HT-29 (cell line): ENCODE measurements at regions not wholly inside any gene's neighbourhood (a gene's known extent, or its start where the extent isn't known, plus 50 kb on each side); places are given as distances from the start of the nearest gene placed in this dataset.

ENCODE experiments used
- DNase-seq: peaks from one replicate; pipeline ENCODE4 v3.0.0-alpha.2; 2015; ENCODE audit warnings: low spot score

DNA sequence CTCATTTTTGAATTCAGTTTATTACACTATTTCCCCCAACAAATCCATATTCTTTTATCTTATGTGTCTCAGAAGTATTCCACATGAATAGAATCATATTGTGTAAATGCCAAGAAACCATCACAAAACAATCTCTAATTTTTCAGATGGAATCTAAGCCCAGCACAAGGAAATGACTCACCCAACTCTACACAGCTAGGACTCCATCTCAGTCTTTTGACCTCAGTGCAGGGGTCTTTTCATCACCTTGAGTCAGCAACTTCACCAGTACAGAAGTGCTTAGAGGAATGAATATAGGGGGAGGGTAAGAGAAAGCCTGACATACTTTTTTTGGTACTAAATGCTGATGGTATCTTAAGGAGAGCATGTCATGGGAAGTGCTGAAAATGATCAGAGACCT lies 169.3 kb upstream of the LRRN1 start:
- DNase-seq: no peak

DNA sequence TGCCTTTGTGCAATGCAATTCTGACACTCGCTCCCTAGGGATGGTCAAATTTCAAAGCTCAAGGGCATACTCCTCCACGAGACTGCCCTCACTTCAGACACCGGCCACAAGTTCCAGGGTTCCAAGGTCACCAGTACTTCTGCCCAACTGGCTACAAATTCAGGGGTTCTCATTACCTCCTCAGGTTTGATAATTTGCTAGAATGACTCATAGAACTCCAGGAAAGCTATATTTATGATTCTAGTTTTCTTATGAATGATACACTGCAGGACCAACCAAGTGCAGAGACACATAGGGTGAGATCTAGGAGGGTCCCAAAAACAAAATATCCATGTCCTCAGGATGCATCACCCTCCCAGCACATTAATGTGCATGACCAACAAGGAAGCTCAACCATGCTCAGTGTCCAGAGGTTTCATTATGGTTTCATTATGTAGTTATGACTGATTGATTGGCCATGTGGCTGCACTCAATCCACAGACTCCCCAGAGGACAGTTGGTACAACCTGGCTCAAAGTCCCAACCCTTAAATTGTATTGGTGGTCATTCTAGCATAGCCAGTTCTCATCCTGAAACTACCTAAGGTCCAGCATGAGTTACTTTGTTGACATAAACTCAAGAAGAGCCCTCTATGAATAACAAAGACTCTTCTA lies 170.4 kb upstream of the LRRN1 start:
- DNase-seq: no peak

DNA sequence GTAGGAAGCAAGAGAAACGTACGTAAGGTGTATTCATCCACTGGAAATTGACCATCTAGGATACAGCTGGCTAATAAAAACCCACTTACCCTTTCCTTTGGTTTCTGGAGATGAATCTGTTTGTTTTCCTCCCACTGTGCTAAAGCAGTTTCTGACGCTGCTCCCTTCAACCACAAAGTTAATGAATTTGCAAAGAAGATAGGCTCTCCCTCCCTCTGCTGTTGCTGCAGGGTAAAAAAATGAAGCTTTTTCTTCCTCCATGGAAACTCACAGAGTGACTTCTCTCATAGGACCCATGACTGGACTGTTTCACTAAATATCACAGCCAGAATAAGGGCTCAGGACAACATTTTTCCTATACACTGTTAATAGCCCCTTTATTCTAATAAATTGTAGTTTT lies 172.1 kb upstream of the LRRN1 start:
- no peak for DNase-seq

DNA sequence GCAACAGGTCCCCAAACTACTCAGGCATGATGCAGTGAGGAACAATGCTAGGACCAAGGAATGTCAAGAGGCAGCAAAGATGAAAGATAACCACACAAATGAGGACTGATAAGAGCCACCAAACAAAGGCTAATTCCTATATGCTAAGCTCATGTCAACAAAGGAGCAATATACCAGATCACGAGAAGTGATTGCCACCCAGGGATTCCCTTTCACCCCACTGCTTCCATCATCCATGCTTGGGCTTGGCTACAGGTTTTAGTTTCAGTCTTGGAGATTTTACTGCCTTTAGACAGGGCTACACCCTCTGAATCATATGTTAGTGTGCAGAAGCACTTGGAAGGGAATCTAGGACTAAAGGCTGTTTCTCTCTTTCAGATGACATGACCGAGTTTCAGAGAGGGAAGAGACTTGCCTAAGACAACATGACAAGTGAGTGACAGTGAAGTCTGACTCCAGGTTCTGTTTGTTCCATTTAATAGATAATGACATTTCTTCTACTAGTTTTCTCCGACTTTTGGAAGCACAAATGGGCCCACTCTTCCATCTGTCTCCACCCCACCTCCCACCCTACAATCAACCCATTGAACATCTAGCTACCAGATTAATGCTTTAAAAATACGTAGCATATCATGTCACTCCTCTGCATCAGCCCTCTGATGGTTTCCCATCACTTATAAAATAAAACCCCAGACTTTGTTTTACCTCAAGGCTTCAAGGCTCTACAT lies 173.5 kb upstream of the LRRN1 start:
- no peak for DNase-seq

DNA sequence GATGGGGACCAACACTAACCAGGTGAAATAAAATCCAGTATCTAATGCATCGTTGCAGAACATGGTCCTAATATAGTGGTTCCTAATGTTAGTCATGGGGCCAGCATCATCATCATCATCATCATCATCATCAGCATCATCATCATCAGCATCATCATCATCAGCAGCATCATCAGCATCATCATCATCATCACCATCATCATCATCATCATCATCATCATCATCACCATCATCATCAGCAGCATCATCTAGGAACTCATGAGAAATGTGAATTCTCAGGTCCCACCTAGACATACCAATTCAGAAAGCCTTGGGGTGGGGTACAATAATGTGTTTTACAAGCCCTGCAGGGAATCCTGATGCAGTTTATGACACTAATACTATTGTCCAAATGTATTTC lies 179.4 kb upstream of the LRRN1 start:
- no peak for DNase-seq

DNA sequence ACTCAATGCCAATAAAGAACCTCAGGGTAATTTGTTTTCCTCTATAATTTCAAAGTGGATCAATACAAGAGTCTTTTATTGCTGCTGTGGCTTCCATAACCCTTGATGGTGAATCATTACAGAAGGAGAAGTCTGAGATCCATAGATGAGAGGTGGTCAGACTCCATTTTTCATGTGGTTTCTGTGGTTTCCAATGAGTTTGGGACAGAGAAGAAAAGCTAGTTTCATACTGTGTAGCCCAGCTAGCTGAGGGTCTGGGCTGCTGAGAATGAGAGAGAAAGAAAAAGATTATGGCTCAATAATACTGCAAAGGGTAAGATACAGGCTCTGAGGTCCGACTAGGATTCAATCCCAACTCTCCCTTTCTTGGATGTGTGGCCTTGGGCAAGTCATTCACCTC lies 180.6 kb upstream of the LRRN1 start:
- DNase-seq: no peak

DNA sequence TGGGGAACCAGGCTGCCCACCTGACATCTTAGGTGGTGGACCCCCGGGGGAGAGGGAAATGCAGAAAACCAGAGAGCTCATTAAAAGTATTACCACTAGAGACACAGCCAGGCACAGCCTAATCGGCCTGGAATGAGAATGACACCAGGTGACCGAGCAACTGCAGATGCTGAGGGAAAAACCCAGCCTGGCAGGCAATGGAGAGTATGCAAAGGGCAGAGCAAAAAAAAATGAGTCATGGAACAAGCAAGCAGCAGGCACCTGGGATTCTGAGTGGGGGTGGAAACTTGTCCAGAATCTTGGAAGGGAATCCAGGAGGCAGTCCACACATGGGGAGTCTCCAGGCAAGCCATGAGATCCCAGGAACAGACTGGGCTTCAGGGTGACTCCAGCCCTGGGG lies 183.7 kb upstream of the LRRN1 start:
- no peak for DNase-seq

DNA sequence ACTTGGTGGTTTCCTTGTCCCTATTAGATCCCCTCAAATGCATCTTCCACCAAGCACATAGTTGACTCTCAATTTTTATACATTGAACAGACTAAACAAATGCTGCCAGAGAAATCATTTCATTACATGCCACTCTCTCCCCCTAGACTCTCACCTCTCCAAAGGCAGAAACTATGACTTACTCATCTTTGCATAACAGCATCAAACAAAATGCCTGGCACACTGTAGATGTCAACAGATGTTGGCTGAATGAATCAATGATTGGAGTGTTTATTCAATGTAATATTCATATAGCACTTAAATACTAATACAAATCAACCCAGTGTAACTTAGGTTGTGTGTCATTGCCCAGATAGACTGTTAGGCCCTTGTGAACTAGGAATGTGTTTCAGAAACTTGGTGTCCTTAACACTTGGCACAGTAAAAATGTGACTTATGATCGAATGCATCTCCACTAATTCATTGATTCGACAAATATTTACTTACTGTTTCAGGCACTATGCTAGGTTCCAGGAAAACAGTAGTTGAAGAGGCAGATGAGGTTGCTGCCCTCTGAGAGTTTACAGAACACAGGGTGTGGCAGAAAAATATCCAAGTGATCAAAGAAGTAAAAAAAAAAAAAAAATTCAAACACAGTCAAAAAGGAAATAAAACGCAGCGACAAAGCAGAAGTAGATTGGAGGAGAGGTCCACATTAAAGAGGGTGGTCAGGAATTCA lies 188.5 kb upstream of the LRRN1 start:
- DNase-seq: no peak

DNA sequence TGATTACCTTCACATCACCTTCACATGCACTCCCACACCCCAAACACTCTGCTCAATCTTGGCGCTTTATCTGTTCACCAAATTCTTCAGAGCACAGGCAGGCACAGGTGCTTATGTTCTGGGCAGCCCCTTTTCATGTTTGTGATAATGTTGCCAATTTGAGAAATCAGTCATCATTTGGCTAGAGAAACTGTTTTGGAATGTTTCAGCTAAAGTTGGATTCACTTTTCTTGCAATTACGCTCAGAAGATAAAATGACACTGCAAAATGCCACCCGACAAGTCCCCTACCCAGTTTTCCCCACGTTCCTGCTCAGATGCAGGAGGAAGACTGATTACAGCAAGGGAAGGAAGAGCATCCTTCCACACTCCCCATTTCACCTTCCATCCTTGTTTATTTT lies 192.9 kb upstream of the LRRN1 start:
- no peak for DNase-seq

DNA sequence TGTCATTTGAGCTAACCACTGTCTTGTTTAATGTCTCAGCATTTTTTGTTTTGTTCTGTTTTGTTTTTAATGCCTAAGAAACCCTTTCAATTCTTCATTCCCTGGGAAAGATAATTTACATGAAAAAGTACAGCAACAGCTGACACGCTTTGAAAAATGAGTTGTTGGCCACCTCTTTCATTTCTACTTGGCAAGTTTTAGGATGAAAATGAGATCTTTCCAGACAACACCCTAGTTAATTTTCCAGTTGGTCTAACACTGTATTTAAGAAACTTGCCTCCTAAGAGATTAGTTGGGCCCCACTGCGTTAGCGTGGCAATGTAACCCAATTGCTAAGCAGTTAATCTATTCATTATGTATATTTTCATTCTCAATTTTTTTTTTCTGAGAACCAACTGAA lies 194.0 kb upstream of the LRRN1 start:
- no peak for DNase-seq

DNA sequence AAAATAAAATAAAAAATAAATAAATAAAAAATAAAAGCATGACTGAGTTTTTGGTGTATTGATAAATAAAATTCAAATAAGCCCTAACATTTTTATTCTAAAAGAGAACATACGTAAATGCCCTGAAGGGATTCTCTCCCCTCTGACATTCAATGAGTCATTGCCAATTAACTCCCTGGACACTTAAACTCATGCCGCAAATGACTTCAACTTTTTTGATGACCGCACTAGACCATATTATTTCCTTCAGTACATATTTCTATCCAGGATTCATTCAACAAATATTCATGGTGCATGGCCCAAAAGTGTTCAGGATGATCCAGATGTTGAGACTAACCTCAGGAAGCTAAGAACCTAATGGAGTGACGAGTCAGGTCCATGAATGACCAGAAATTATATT lies 195.9 kb upstream of the LRRN1 start:
- DNase-seq: no peak

DNA sequence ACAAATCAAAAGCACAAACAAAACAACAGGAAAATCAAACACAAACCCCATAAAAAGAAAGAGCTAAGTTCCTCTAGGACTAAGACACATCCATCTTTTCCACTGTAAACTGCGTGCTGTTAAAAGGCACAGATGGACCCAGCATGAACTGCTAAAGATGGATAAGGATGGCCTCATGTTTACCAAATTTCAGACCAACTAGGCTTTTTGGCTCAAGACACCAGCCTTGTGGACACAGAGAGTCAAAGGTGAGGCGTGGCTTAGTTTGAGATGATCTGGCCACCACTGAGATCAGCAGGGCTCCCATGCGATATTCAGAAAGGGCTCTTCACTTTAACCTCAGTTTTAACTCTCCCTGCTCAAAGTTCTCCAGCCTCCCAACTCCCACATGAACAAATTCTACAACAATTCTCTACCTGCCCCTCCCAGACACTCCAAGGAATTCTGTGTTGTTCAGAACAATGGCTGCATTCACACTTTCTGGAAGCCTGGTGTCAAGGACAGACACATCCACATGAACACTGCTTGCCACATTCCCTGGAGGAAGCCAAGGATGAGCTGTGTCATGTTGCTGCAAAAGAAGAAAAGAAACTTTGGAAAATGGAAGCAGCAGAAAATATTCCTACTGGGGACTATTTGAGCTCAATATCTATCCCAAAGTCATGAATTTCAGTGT lies 198.4 kb upstream of the LRRN1 start:
- DNase-seq: no peak

DNA sequence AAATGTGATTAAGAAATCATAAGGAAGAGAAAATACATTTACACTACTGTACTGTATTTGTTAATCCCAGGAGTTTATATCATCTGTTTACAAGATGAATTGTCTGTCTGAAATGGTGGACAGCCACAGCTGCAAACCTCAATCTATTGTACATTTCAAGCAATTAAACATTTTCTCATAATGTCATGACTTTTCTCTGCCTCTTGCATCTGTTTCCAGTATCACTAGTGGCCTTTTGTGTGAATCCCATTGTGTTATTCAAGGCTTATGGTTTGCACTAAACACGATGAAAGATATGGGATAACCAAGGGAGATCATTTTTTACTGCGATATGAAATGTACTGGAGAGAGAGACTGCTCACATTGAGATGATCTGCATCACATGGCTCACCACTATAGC lies 200.2 kb upstream of the LRRN1 start:
- no peak for DNase-seq

DNA sequence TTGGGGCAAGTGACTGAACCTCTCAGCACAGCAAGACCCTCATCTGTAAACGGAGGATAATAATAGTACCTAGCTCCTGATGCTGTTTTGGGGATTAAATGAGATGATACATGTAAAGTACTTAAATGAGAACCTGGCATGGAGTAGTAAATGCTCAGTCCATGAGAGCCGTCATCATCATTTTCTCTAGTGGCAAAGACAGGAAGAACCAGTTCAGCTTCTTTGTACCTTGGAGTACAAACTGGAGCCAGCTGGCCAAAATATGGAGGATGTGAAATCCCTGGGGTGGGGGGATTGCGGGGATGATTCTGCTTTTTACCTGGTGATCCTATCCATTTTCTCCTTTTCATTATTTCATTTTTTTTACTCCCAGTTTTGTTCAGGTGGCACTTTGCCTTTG lies 204.2 kb upstream of the LRRN1 start:
- no peak for DNase-seq

DNA sequence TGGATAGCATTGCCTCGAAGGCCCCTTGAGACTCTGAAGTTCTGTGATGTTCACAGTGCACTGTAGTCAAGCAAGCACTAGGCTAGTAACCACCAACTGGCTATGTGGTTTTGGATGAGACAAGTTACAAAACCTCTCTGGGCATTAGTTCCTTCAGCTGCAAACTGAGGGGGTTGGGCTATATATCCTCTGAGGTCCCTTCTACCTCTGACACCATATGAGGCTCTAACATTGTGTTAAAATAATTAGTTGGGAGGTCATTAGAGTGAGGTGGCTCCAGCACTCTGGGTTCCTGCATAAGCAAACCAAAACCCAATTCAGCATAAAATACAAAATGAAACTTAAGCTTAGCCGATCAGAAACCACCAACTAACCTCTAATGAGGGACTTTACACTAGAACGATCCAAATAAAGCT lies 209.5 kb upstream of the LRRN1 start:
- no peak for DNase-seq

DNA sequence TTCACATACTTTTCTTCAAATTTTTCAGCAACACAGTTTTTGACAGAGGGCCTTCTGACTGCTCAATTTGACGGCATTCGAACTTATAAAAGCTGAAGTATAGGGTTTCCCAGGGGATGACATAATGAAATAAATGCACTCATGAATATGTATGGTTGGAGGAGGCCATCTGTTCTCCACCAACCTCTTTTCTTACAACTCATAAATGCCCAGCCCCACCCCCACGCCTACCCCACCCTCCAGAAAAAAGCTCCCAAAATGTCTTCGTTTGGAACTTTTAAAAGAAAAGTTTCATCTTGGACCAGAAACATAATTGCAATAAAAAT lies 211.6 kb upstream of the LRRN1 start:
- no peak for DNase-seq

DNA sequence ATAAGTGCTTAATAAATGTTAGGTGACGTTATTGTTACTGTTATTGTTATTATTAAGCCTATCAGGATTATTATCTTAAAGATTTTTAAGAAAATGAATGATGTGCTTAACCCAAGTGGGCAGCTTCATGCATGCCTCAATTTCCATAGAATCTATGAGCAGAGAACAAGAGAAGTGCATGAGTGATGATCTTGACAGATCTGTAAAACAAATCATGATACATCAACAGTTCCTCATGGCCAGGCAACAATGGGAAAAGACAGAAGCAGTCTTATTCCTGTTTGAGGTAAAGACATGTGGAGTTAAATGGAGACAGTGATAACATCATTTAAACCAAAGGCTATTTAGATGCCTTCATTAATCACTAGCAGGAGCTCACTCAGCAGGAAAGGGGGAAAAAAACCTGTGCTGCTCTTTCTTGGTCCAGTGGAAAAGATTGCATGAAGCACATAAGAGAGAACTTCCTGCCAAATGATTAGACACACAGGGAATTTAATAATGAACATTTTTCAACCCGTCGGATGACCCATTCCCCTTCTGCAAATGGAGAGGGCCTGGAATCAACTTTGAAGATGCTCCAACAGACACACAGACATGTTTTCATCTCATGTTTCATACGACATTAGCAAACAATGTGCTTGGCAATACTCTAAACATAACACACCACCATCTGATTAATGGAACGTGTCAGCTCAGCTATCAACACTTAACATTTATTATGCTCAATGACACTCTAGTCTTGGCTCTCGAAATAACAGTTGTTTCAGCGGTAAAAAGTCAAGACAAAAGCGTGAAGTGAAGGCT lies 212.2 kb upstream of the LRRN1 start:
- no peak for DNase-seq

DNA sequence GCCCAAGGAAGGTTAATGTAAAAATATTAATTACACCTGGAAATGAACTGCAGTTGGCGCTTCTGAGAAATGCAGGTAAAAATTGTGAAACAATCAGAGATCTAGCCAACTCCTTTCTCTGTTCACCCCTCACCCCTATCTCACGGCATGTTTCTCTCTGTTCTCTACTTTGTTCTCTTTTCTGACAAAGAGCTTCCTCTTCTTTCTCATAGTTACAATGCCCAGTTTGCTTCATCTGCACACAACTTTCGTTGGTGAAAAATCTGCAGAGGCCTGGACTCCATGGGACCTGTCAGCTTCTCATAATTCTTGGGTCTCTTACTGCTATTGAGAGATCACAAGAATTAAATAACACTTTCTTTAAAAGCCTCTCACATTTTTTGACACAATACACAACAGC lies 212.9 kb upstream of the LRRN1 start:
- no peak for DNase-seq

DNA sequence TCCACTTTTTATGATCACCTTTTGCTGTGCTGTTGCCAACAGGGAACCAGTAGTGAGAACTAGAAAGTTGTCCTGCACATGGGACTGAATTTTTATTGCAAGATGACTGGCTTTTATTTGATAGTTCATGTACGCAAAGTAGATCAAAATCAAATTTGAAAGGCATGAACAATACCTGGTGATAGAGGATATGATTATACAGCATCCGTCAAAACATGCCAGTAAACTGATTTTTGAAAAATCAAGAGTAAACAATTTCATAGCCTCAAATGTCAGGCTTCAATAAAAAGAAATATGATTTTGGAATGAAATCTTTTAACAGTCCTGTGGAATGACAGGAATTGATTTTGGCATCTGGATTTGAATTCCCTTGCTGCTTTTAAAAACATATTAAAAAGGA lies 219.6 kb upstream of the LRRN1 start:
- no peak for DNase-seq

DNA sequence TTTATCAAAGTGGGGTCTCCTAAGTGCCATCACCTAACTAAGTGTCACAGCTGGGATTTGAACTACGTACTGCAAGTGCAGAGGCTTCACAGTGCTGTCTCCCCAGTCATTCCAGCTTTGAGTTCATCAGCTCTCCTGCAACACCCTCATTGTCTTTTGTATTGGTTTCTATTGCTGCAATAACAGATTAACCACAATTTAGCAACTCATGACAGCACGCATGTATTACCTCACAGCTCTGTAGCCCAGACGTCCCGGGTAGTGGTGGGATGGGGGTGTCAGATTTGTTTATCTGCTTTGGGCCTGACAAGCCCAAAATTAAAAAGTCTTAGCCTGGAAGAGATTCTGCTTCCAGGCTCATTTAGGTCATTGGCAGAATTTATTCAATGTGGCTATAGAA lies 220.5 kb upstream of the LRRN1 start:
- no peak for DNase-seq

DNA sequence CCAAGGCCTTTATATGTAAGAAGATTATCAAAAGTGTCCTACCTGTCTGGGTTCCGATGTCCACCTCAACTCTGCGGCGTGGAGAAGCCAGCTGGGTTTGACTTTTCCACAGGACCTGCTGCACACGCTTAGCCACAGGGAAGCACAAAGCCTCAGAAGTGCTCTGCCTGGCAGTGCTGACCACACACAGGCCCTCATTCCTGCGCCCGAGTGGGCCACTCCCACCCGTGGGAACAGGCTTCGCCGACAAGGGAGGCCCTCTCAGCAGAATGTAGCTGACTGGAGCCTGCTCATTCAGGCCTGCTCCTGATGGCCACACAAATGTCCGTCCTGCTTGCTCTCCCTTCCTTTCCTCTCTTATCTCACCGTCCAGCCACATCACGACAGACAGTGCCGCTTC lies 221.4 kb upstream of the LRRN1 start:
- no peak for DNase-seq

DNA sequence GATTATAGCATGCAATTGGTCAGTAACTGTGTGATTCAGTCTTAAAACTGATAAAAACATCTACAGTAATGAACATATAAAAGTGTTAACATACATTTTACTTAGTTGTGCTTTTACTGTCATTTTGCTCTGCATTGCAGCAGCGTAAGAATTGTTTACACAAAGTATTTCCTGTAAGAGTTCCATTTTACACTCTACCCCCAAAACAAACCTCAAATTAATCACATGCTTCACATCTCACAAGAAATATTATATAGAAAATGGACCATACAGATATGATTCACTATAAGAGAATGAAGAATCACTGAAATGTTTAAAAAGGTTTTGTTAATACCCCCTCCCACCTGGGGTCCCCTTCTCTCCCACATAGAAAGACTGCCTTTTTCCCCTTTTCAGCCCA lies 225.9 kb upstream of the LRRN1 start:
- no peak for DNase-seq
